HUES48 (cell line): ENCODE measurements at regions not wholly inside any gene's neighbourhood (a gene's known extent, or its start where the extent isn't known, plus 50 kb on each side); places are given as distances from the start of the nearest gene placed in this dataset.
A peak's percentile ranks its signal among the peaks of the same experiment; 100 is the strongest.

ENCODE experiments used
- H3K27ac ChIP-seq: one replicate; pipeline ENCODE4 v1.7.0; 2013; ENCODE audit warnings: low read depth, low read length, inconsistent platforms
- H3K27me3 ChIP-seq: 2 replicates; pipeline ENCODE4 v1.6.1; 2013; ENCODE audit warnings: mild to moderate bottlenecking, low read length; ENCODE audit not compliant: control insufficient read depth, insufficient read depth
- H3K36me3 ChIP-seq: 2 replicates; pipeline ENCODE4 v1.6.1; 2013; ENCODE audit warnings: low read length; ENCODE audit not compliant: control insufficient read depth, insufficient read depth
- H3K4me1 ChIP-seq: 2 replicates; pipeline ENCODE4 v1.6.1; 2013; ENCODE audit warnings: mild to moderate bottlenecking, low read length; ENCODE audit not compliant: control insufficient read depth, insufficient read depth
- H3K4me3 ChIP-seq: 2 replicates; pipeline ENCODE4 v1.5.1; 2013; ENCODE audit warnings: mild to moderate bottlenecking, low read depth, low read length
- H3K9ac ChIP-seq: 2 replicates; pipeline ENCODE4 v1.6.1; 2013; ENCODE audit warnings: mild to moderate bottlenecking, low read depth, low read length, moderate library complexity
- H3K9me3 ChIP-seq: 2 replicates; pipeline ENCODE4 v1.6.1; 2013; ENCODE audit warnings: low read length; ENCODE audit not compliant: control insufficient read depth, insufficient read depth

GRCh38 chr3:34567266-34567665 is 768.8 kb downstream of the PDCD6IP start:
- no peak overlapping the region for H3K9ac ChIP-seq
- H3K36me3 ChIP-seq = no peaks in the 10 kb centered on the region
- peaks cover 10% of the 10 kb centered on the region; the same call in 1 of the 2 replicates for H3K4me1 ChIP-seq
- H3K4me3 ChIP-seq = no peak overlapping the region
- no peaks in the 10 kb centered on the region for H3K27me3 ChIP-seq
- no peak overlapping the region for H3K27ac ChIP-seq
- H3K9me3 ChIP-seq = no peaks in the 10 kb centered on the region

- Histone ChIP-seq H3K9ac (no peak overlapping the region), H3K36me3 (no peaks in the 10 kb centered on the region), H3K27me3 (no peaks in the 10 kb centered on the region), H3K4me3 (no peak overlapping the region), H3K27ac (peak overlapping the region; percentile 42), H3K9me3 (no peaks in the 10 kb centered on the region), H3K4me1 (peaks cover 10% of the 10 kb centered on the region; the same call in 1 of the 2 replicates)
These were observed 770.3 kb downstream of the PDCD6IP start for GRCh38 chr3:34568766-34569165.

- no peaks in the 10 kb centered on the region for H3K36me3 ChIP-seq
- no peak overlapping the region for H3K9ac ChIP-seq
- H3K27ac ChIP-seq = peak overlapping the region; percentile 42
- no peaks in the 10 kb centered on the region for H3K27me3 ChIP-seq
- H3K4me3 ChIP-seq = no peak overlapping the region
- no peaks in the 10 kb centered on the region for H3K9me3 ChIP-seq
- peaks cover 10% of the 10 kb centered on the region; the same call in 1 of the 2 replicates for H3K4me1 ChIP-seq
These were observed 771.0 kb downstream of the PDCD6IP start for GRCh38 chr3:34569437-34569836.

GRCh38 chr3:34570916-34571705 is 772.7 kb downstream of the PDCD6IP start:
- H3K27me3 ChIP-seq = no peaks in the 10 kb centered on the region
- no peak overlapping the region for H3K9ac ChIP-seq

GRCh38 chr3:34571714-34572113 is 773.3 kb downstream of the PDCD6IP start:
- H3K4me1 ChIP-seq = peaks cover 10% of the 10 kb centered on the region; the same call in 1 of the 2 replicates
- H3K27me3 ChIP-seq = no peaks in the 10 kb centered on the region
- H3K4me3 ChIP-seq = no peak overlapping the region
- no peak overlapping the region for H3K27ac ChIP-seq
- no peaks in the 10 kb centered on the region for H3K36me3 ChIP-seq
- H3K9ac ChIP-seq = no peak overlapping the region
- H3K9me3 ChIP-seq = no peaks in the 10 kb centered on the region

More at GRCh38 chr3:34570916-34571705, 772.7 kb downstream of the PDCD6IP start:
- no peak overlapping the region for H3K27ac ChIP-seq
- H3K4me1 ChIP-seq = peaks cover 10% of the 10 kb centered on the region; the same call in 1 of the 2 replicates
- no peaks in the 10 kb centered on the region for H3K9me3 ChIP-seq
- H3K36me3 ChIP-seq = no peaks in the 10 kb centered on the region
- no peak overlapping the region for H3K4me3 ChIP-seq

- no peaks in the 10 kb centered on the region for H3K4me1 ChIP-seq
- H3K9ac ChIP-seq = no peak overlapping the region
- no peak overlapping the region for H3K4me3 ChIP-seq
- H3K27me3 ChIP-seq = no peaks in the 10 kb centered on the region
- no peaks in the 10 kb centered on the region for H3K36me3 ChIP-seq
- no peak overlapping the region for H3K27ac ChIP-seq
- no peaks in the 10 kb centered on the region for H3K9me3 ChIP-seq
These were observed 777.3 kb downstream of the PDCD6IP start for GRCh38 chr3:34575776-34576175.

GRCh38 chr3:34582055-34582454 is 783.6 kb downstream of the PDCD6IP start:
- H3K4me1 ChIP-seq = no peaks in the 10 kb centered on the region
- H3K27ac ChIP-seq = no peak overlapping the region
- H3K4me3 ChIP-seq = no peak overlapping the region
- H3K9me3 ChIP-seq = peaks cover 10% of the 10 kb centered on the region; the same call in 1 of the 2 replicates
- no peak overlapping the region for H3K9ac ChIP-seq
- H3K36me3 ChIP-seq = no peaks in the 10 kb centered on the region
- H3K27me3 ChIP-seq = no peaks in the 10 kb centered on the region

- Histone ChIP-seq H3K9me3 (peaks cover 14% of the 10 kb centered on the region; the same call in 1 of the 2 replicates), H3K27ac (no peak overlapping the region), H3K4me3 (no peak overlapping the region), H3K36me3 (no peaks in the 10 kb centered on the region), H3K9ac (no peak overlapping the region), H3K4me1 (no peaks in the 10 kb centered on the region), H3K27me3 (no peaks in the 10 kb centered on the region)
These were observed 785.0 kb downstream of the PDCD6IP start for GRCh38 chr3:34583451-34583850.

GRCh38 chr3:34584971-34585370 is 786.5 kb downstream of the PDCD6IP start:
- H3K27ac ChIP-seq = no peak overlapping the region
- H3K9ac ChIP-seq = no peak overlapping the region
- peaks cover 14% of the 10 kb centered on the region for H3K9me3 ChIP-seq
- H3K27me3 ChIP-seq = no peaks in the 10 kb centered on the region
- no peak overlapping the region for H3K4me3 ChIP-seq
- H3K36me3 ChIP-seq = no peaks in the 10 kb centered on the region
- no peaks in the 10 kb centered on the region for H3K4me1 ChIP-seq

GRCh38 chr3:34599595-34599994 is 801.2 kb downstream of the PDCD6IP start:
- Histone ChIP-seq H3K27ac (no peak overlapping the region), H3K9me3 (0 out of 2 replicates have a peak, but pooled peaks cover 3% of the 10 kb centered on the region), H3K9ac (no peak overlapping the region), H3K27me3 (no peaks in the 10 kb centered on the region), H3K36me3 (no peaks in the 10 kb centered on the region), H3K4me3 (no peak overlapping the region), H3K4me1 (no peaks in the 10 kb centered on the region)

GRCh38 chr3:34619990-34620389 is 821.6 kb downstream of the PDCD6IP start:
- Histone ChIP-seq H3K9ac (no peak overlapping the region), H3K4me3 (no peak overlapping the region), H3K27me3 (no peaks in the 10 kb centered on the region), H3K4me1 (no peaks in the 10 kb centered on the region), H3K27ac (no peak overlapping the region), H3K36me3 (no peaks in the 10 kb centered on the region), H3K9me3 (no peaks in the 10 kb centered on the region; the same call in 1 of the 2 replicates)
